ENCODE measurements at regions not wholly inside any gene's neighbourhood (a gene's known extent, or its start where the extent isn't known, plus 50 kb on each side); places are given as distances from the start of the nearest gene placed in this dataset.

- no peak for TF ChIP-seq MYC (IDR thresholded peaks at IDR 0.05; ENCODE audit: low read depth, low read length)
- TF ChIP-seq POLR2A (IDR thresholded peaks at IDR 0.05; ENCODE audit: extremely low read depth, insufficient read length) = no peak
- TF ChIP-seq CTCF (IDR thresholded peaks at IDR 0.05; ENCODE audit: low read depth, low read length) = no peak
- no peak for TF ChIP-seq MAX (IDR thresholded peaks at IDR 0.05; ENCODE audit: low read depth, low read length)
Measured at GRCh38 chr2:122542236-122542635, 786.8 kb downstream of the TSN start.
